ENCODE measurements at regions not wholly inside any gene's neighbourhood (a gene's known extent, or its start where the extent isn't known, plus 50 kb on each side); places are given as distances from the start of the nearest gene placed in this dataset.

- POLR2A ChIA-PET, result interaction anchor here (0.6 to 6.1 kb wide), 6 partner anchors 9 to 339 kb away, joined by 3 to 102 read pairs (median 14); partner anchors contain the start of gene BCOR
- peaks cover 22% of the 10 kb centered on the region for H3K79me2 ChIP-seq (ENCODE audit: control insufficient read depth, insufficient read depth, low read length)
- CTCF ChIA-PET, result interaction anchor here (1.0 to 5.8 kb wide), 9 partner anchors 10 to 312 kb away, joined by 3 to 50 read pairs (median 5); partner anchors contain the start of gene BCOR
These were observed 69.6 kb upstream of the BCOR start for GRCh38 chrX:40167233-40167849.

More at GRCh38 chrX:40167233-40167849, 69.6 kb upstream of the BCOR start:
- H3K36me3 ChIP-seq (replicated peaks in 1 of 2; ENCODE audit: control extremely low read depth in 1 of 2, control insufficient read depth in 1 of 2, extremely low read depth in 1 of 2, insufficient read depth in 2 of 2, low read length in 1 of 2), result no peaks in the 10 kb centered on the region
- H3K4me2 ChIP-seq (replicated peaks; ENCODE audit: low read depth, low read length, poor library complexity, severe bottlenecking), result peak overlapping the region; percentile 81
- H3K9ac ChIP-seq (ENCODE audit: low read length), result peak overlapping the region; percentile 61
- no peaks in the 10 kb centered on the region for H4K20me1 ChIP-seq (ENCODE audit: control insufficient read depth, insufficient read depth, low read length, poor library complexity, severe bottlenecking)
- H3K9me3 Mint-ChIP-seq (ENCODE audit: insufficient read depth), result no peaks in the 10 kb centered on the region
- H3K4me1 Mint-ChIP-seq, result peaks cover 41% of the 10 kb centered on the region
- no peaks in the 10 kb centered on the region for H3K9me3 ChIP-seq (ENCODE audit: control extremely low read depth in 1 of 3, control insufficient read depth in 2 of 3, insufficient read depth in 1 of 3, low read length in 2 of 3)
- peak overlapping the region; percentile 91 for H3K4me3 Mint-ChIP-seq
- no peak for ATAC-seq (ENCODE audit: low read depth)
- no CpG with 5 or more reads among the region's 41 CpGs for WGBS (ENCODE audit: insufficient coverage)
- DNase-seq, result peak; percentile 69
- peak overlapping the region; percentile 38 to 54 (median 49) for H3K4me3 ChIP-seq (ENCODE audit: control extremely low read depth in 1 of 5, extremely low read depth in 1 of 5, insufficient read depth in 1 of 5, low read depth in 2 of 5, low read length in 4 of 5)
- H2AFZ ChIP-seq (ENCODE audit: insufficient read depth, low read depth, low read length, poor library complexity, severe bottlenecking), result peak overlapping the region; percentile 59
- H3K27ac Mint-ChIP-seq, result peak overlapping the region; percentile 93
- peaks cover 31 to 53% of the 10 kb centered on the region in 2 donors for H3K4me1 ChIP-seq (ENCODE audit: control insufficient read depth in 2 of 2, insufficient read depth in 2 of 2, low read length in 2 of 2)
- no peak for TF ChIP-seq EZH2 (IDR thresholded peaks at IDR 0.05; ENCODE audit: borderline replicate concordance, insufficient read depth, low read depth, low read length, poor library complexity, severe bottlenecking)
- TF ChIP-seq CTCF (IDR thresholded peaks at IDR 0.05), result no peak
- no peaks in the 10 kb centered on the region for H3K27me3 Mint-ChIP-seq
- intact Hi-C loops (cut with micrococcal nuclease), result loop anchor here (5.0 kb wide), 1 partner anchor 40 kb away; no protein-coding TSS in a partner anchor
- H3K27me3 ChIP-seq (replicated peaks in 1 of 4; ENCODE audit: control extremely low read depth in 1 of 4, control insufficient read depth in 3 of 4, insufficient read depth in 4 of 4, low read length in 3 of 4), result no peaks in the 10 kb centered on the region
- H3K27ac ChIP-seq (ENCODE audit: low read length in 2 of 2), result peak overlapping the region; percentile 37 to 57
